Spleen (tissue), 7 donors: ENCODE measurements at regions not wholly inside any gene's neighbourhood (a gene's known extent, or its start where the extent isn't known, plus 50 kb on each side); places are given as distances from the start of the nearest gene placed in this dataset.

Experiments used
- POLR2AphosphoS5 ChIP-seq, 3 donors: sonication (generic); formaldehyde crosslinking; IDR thresholded peaks; one replicate each; pipeline ENCODE4 v1.5.1; 2017; ENCODE audit warnings: antibody characterized with exemption in 3 of 3
- TF ChIP-seq, protein P1 (sequence below), 11 experiments: fragments of 200-600 bp in 7 of 11; fragments of 450-650 bp in 4 of 11; sonication (generic) in 4 of 11; IDR thresholded peaks in 8 of 11; conservative IDR thresholded peaks in 3 of 11; 1 replicate in 7 of 11; 2 replicates in 4 of 11; pipeline versions ENCODE4 v1.4.0 to v1.8.0; 2016 to 2021; ENCODE audit warnings: antibody characterized with exemption in 11 of 11, inconsistent platforms in 4 of 11, mild to moderate bottlenecking in 1 of 11
- donor health status: DM: no; HTN: no; CAD: no; lungs with moderate emphysema.
- donor health status: DM: no; HTN: no; CAD: no.
- donor health status: DM: no; HTN: no; CAD: no.

DNA sequence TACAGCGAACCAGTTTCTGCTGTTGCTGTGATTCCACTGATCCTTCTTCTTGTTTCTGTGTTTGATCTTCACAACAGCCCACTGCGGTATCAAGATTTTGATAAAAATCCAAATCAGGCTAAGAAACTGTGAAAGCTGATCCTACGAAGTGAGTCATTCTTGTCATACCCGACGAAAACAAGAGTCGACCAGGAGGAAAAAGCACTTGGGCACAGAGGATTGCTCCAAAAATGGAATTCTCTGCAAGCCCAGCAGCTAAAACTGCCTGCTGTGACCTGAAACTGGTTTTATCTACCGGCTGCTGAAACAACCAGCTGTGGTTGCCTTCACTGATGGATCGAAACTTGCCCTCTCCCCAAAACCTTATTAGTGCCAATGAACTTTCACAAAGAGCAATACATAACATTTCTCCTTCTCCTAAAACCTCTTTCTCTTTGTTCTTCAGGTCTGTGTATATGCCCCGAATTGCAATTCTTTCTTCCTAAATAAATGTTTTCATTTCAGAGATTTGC is 607.0 kb upstream of the PRKX start:
- no peak for TF ChIP-seq POLR2AphosphoS5 (IDR thresholded peaks at IDR 0.05)
- TF ChIP-seq, protein P1, sequence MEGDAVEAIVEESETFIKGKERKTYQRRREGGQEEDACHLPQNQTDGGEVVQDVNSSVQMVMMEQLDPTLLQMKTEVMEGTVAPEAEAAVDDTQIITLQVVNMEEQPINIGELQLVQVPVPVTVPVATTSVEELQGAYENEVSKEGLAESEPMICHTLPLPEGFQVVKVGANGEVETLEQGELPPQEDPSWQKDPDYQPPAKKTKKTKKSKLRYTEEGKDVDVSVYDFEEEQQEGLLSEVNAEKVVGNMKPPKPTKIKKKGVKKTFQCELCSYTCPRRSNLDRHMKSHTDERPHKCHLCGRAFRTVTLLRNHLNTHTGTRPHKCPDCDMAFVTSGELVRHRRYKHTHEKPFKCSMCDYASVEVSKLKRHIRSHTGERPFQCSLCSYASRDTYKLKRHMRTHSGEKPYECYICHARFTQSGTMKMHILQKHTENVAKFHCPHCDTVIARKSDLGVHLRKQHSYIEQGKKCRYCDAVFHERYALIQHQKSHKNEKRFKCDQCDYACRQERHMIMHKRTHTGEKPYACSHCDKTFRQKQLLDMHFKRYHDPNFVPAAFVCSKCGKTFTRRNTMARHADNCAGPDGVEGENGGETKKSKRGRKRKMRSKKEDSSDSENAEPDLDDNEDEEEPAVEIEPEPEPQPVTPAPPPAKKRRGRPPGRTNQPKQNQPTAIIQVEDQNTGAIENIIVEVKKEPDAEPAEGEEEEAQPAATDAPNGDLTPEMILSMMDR (IDR thresholded peaks at IDR 0.05 in 8 of 11, conservative IDR thresholded peaks at IDR 0.05 in 3 of 11): no peak
